ENCODE measurements at regions not wholly inside any gene's neighbourhood (a gene's known extent, or its start where the extent isn't known, plus 50 kb on each side); places are given as distances from the start of the nearest gene placed in this dataset.

GRCh38 chr7:46566097-46566774, 645.2 kb upstream of the IGFBP3 start:
- TF ChIP-seq CTCF (IDR thresholded peaks at IDR 0.05; ENCODE audit: low read depth, low read length, missing input control) (no peak), MAX (IDR thresholded peaks at IDR 0.05) (no peak), ATF3 (IDR thresholded peaks at IDR 0.05) (no peak), JUND (IDR thresholded peaks at IDR 0.05) (no peak), TAF1 (conservative IDR thresholded peaks at IDR 0.05) (no peak), SP1 (IDR thresholded peaks at IDR 0.05) (no peak), EGR1 (IDR thresholded peaks at IDR 0.05; ENCODE audit: low read depth in 2 of 2) (no peak), REST (IDR thresholded peaks at IDR 0.05) (no peak), ZBTB33 (IDR thresholded peaks at IDR 0.05) (no peak), GABPA (IDR thresholded peaks at IDR 0.05 in 1 of 2, conservative IDR thresholded peaks at IDR 0.05 in 1 of 2) (no peak), RAD21 (IDR thresholded peaks at IDR 0.05) (no peak), YY1 (IDR thresholded peaks at IDR 0.05) (no peak), HNF4G (IDR thresholded peaks at IDR 0.05) (no peak), FOXA2 (IDR thresholded peaks at IDR 0.05) (no peak)

All from liver (tissue), 3 donors.